Heart left ventricle (tissue), 16 donors: ENCODE measurements at regions not wholly inside any gene's neighbourhood (a gene's known extent, or its start where the extent isn't known, plus 50 kb on each side); places are given as distances from the start of the nearest gene placed in this dataset.

Experiments used
- ATAC-seq, 4 donors: fragments of 200-7000 bp; cut with Tn5 transposase; one replicate each; pipeline ENCODE4 v1.9.1; 2020 to 2022; ENCODE audit warnings: moderate library complexity in 4 of 4, mild to moderate bottlenecking in 3 of 4, moderate number of reproducible peaks in 1 of 4
- DNase-seq, 5 donors: peaks; one replicate each; pipeline ENCODE4 v3.0.0-alpha.2; 2020
- H3K27ac ChIP-seq, 12 donors: fragments of 200-600 bp; sonication (generic) in 4 of 12; one replicate each; pipeline versions ENCODE4 v1.5.0 to v1.8.0; 2016 to 2022; ENCODE audit warnings: mild to moderate bottlenecking in 2 of 12
- H3K27me3 ChIP-seq, 9 donors: fragments of 200-600 bp; sonication (generic) in 2 of 9; one replicate each; pipeline versions ENCODE4 v1.5.1 to v1.8.0; 2016 to 2022; ENCODE audit warnings: mild to moderate bottlenecking in 3 of 9
- H3K36me3 ChIP-seq, 9 donors: fragments of 200-600 bp; sonication (generic) in 2 of 9; one replicate each; pipeline versions ENCODE4 v1.5.0 to v1.8.0; 2018 to 2022; ENCODE audit warnings: mild to moderate bottlenecking in 2 of 9
- H3K4me1 ChIP-seq, 12 donors: fragments of 200-600 bp; sonication (generic) in 4 of 12; one replicate each; pipeline versions ENCODE4 v1.5.0 to v1.8.0; 2016 to 2022; ENCODE audit warnings: mild to moderate bottlenecking in 3 of 12
- H3K4me3 ChIP-seq, 12 donors: fragments of 200-600 bp; sonication (generic) in 4 of 12; one replicate each; pipeline versions ENCODE4 v1.5.0 to v1.8.0; 2017 to 2022; ENCODE audit warnings: mild to moderate bottlenecking in 9 of 12, moderate library complexity in 4 of 12
- H3K9me3 ChIP-seq, 12 donors: fragments of 200-600 bp; sonication (generic) in 4 of 12; one replicate each; pipeline versions ENCODE4 v1.5.0 to v1.8.0; 2016 to 2022; ENCODE audit warnings: mild to moderate bottlenecking in 1 of 12
- CTCF ChIP-seq, 12 donors: fragments of 200-600 bp; sonication (generic) in 4 of 12; IDR thresholded peaks; one replicate each; pipeline versions ENCODE4 v1.5.0 to v1.8.0; 2018 to 2022; ENCODE audit warnings: antibody characterized with exemption in 12 of 12, mild to moderate bottlenecking in 5 of 12
- POLR2A ChIP-seq, 2 donors: fragments of 450-650 bp; IDR thresholded peaks; one replicate each; pipeline ENCODE4 v1.6.1; 2017; ENCODE audit warnings: antibody characterized with exemption in 2 of 2, mild to moderate bottlenecking in 2 of 2, moderate library complexity in 2 of 2
- WGBS, 4 donors: extraction: QIAGEN DNeasy Blood & Tissue Kit in 2 of 4; methylation state at CpG; one replicate each; pipeline versions ENCODE4 v1.1.5 to v1.1.7; 2013 to 2018; 5-methylcytosine and 5-hydroxymethylcytosine counted together
- intact Hi-C, 10 donors: fragments of 100-400 bp; cut with DNase I; formaldehyde crosslinking; loops; one replicate each; pipeline versions ENCODE4 v1.11.1 to v1.14.2; 2022
- donor health status: ischemic (EF 13 %, LVEDD 7.1; RV severe dilation, severe dysfunction).
- donor health status: healthy with polysubstance abuse.
- donor health status: DM: no; HTN: yes; CAD: no.
- donor health status: DM: no; HTN: no; CAD: no.
- donor health status: ischemic (EF 25% LVEDD 6.9; RV normal size, moderate dysfunction).
- donor health status: ischemic (EF 25% LVEDD 5.7; RV mildly dilated, moderate dysfunction).
- donor health status: healthy.
- donor health status: DM: yes; HTN: yes; CAD: no.
- donor health status: ischemic (EF 35%, LVEDD 5.7; RV mildly dilated, moderate dysfunction).
- donor health status: nonischemic (EF 11% LVEDD 7.7; RV severe dilation, severe dysfunction).
- donor health status: DM: yes; HTN: yes; CAD: no.
- donor health status: PGD.
- donor health status: ischemic (EF 29% LVEDD 5.4; RV normal size, mild dysfunction).
- donor health status: nonischemic (EF 23%, LVEDD 6.1; RV moderate dilation, normal function).

- WGBS, 4 donors = 95 to 100% (median 98%) methylated on average over 1 of the region's 1 CpG
- H3K9me3 ChIP-seq = no peaks in the 10 kb centered on the region
- no peaks in the 10 kb centered on the region for H3K4me1 ChIP-seq
- H3K27me3 ChIP-seq = no peaks in the 10 kb centered on the region
- intact Hi-C loops = no loop called here
- DNase-seq = no peak
- no peak overlapping the region for H3K27ac ChIP-seq
- no peak overlapping the region for H3K4me3 ChIP-seq
- TF ChIP-seq POLR2A (IDR thresholded peaks at IDR 0.05) (no peak), CTCF (IDR thresholded peaks at IDR 0.05) (no peak)
- H3K36me3 ChIP-seq = no peaks in the 10 kb centered on the region
- ATAC-seq = no peak
Measured at GRCh38 chr5:89493414-89493813, 610.4 kb upstream of the MEF2C start.

- no peaks in the 10 kb centered on the region for H3K9me3 ChIP-seq
- H3K36me3 ChIP-seq = no peaks in the 10 kb centered on the region
- H3K27ac ChIP-seq = no peak overlapping the region
- H3K27me3 ChIP-seq = no peaks in the 10 kb centered on the region
- intact Hi-C loops = no loop called here
- DNase-seq (no peak), ATAC-seq (no peak)
- no peaks in the 10 kb centered on the region for H3K4me1 ChIP-seq
- no peak overlapping the region for H3K4me3 ChIP-seq
- 90 to 98% (median 94%) methylated on average over 1 of the region's 1 CpG for WGBS, 4 donors
- no peak for TF ChIP-seq CTCF (IDR thresholded peaks at IDR 0.05)
- no peak for TF ChIP-seq POLR2A (IDR thresholded peaks at IDR 0.05)
Measured at GRCh38 chr5:89484962-89485361, 602.0 kb upstream of the MEF2C start.

GRCh38 chr5:89480406-89481007, 597.5 kb upstream of the MEF2C start:
- no peak for ATAC-seq
- H3K27me3 ChIP-seq = no peaks in the 10 kb centered on the region
- no peak for DNase-seq
- no peaks in the 10 kb centered on the region for H3K4me1 ChIP-seq
- WGBS, 4 donors = 92 to 98% (median 94%) methylated on average over 1 of the region's 1 CpG
- no peak overlapping the region for H3K27ac ChIP-seq
- no peaks in the 10 kb centered on the region for H3K36me3 ChIP-seq
- no peaks in the 10 kb centered on the region for H3K9me3 ChIP-seq
- intact Hi-C loops = no loop called here
- no peak overlapping the region for H3K4me3 ChIP-seq
- TF ChIP-seq CTCF (IDR thresholded peaks at IDR 0.05) = no peak
- no peak for TF ChIP-seq POLR2A (IDR thresholded peaks at IDR 0.05)

- no peaks in the 10 kb centered on the region for H3K27me3 ChIP-seq
- H3K4me1 ChIP-seq = no peaks in the 10 kb centered on the region
- 87 to 98% (median 91%) methylated on average over 1 of the region's 1 CpG for WGBS, 4 donors
- DNase-seq = no peak
- H3K9me3 ChIP-seq = no peaks in the 10 kb centered on the region
- TF ChIP-seq CTCF (IDR thresholded peaks at IDR 0.05) (no peak), POLR2A (IDR thresholded peaks at IDR 0.05) (no peak)
- intact Hi-C loops = no loop called here
- no peak overlapping the region for H3K4me3 ChIP-seq
- no peaks in the 10 kb centered on the region for H3K36me3 ChIP-seq
- H3K27ac ChIP-seq = no peak overlapping the region
- ATAC-seq = no peak
Measured at GRCh38 chr5:89478851-89479250, 595.9 kb upstream of the MEF2C start.
